Muscle of leg (tissue), 3 donors: ENCODE measurements at regions not wholly inside any gene's neighbourhood (a gene's known extent, or its start where the extent isn't known, plus 50 kb on each side); places are given as distances from the start of the nearest gene placed in this dataset.

Experiments
- DNase-seq: peaks from one replicate; pipeline ENCODE4 v3.0.0; 2013
- H3K27ac ChIP-seq: one replicate; pipeline ENCODE4 v1.5.1; 2013; ENCODE audit warnings: mild to moderate bottlenecking, low read length, control low read depth
- H3K27me3 ChIP-seq: one replicate; pipeline ENCODE4 v1.6.1; 2013; ENCODE audit warnings: low read length; ENCODE audit not compliant: control insufficient read depth, insufficient read depth
- H3K36me3 ChIP-seq: one replicate; pipeline ENCODE4 v1.6.1; 2013; ENCODE audit warnings: low read length; ENCODE audit not compliant: control insufficient read depth, insufficient read depth
- H3K4me1 ChIP-seq: one replicate; pipeline ENCODE4 v1.6.1; 2013; ENCODE audit warnings: low read length; ENCODE audit not compliant: control insufficient read depth, insufficient read depth
- H3K4me3 ChIP-seq: one replicate; pipeline ENCODE4 v1.5.1; 2013; ENCODE audit warnings: low read length, control low read depth
- H3K9me3 ChIP-seq: replicated peaks from 2 replicates; pipeline ENCODE4 v1.6.1; 2013; ENCODE audit warnings: low read depth, low read length; ENCODE audit not compliant: control insufficient read depth
- WGBS: methylation state at CpG from one replicate; pipeline ENCODE4 v1.1.5; 2013; ENCODE audit warnings: missing lambda C conversion rate; ENCODE audit not compliant: insufficient coverage; 5-methylcytosine and 5-hydroxymethylcytosine counted together

- Histone ChIP-seq H3K9me3 (no peaks in the 10 kb centered on the region), H3K4me1 (no peaks in the 10 kb centered on the region), H3K27me3 (no peaks in the 10 kb centered on the region), H3K4me3 (no peak overlapping the region), H3K36me3 (no peaks in the 10 kb centered on the region), H3K27ac (no peak overlapping the region)
- WGBS, result no CpG with 5 or more reads among the region's 3 CpGs
- DNase-seq, result no peak
Measured at GRCh38 chr9:25548847-25549246, 129.4 kb downstream of the TUSC1 start.

GRCh38 chr9:25543806-25544205 is 134.4 kb downstream of the TUSC1 start:
- no peaks in the 10 kb centered on the region for H3K9me3 ChIP-seq
- no peak overlapping the region for H3K27ac ChIP-seq
- H3K4me1 ChIP-seq, result no peaks in the 10 kb centered on the region
- no peak overlapping the region for H3K4me3 ChIP-seq
- no peaks in the 10 kb centered on the region for H3K36me3 ChIP-seq
- no peak for DNase-seq
- 95% methylated on average over 2 of the region's 7 CpGs for WGBS
- no peaks in the 10 kb centered on the region for H3K27me3 ChIP-seq

GRCh38 chr9:25542319-25542718 is 135.9 kb downstream of the TUSC1 start:
- Histone ChIP-seq H3K4me3 (no peak overlapping the region), H3K36me3 (no peaks in the 10 kb centered on the region), H3K9me3 (no peaks in the 10 kb centered on the region), H3K27me3 (no peaks in the 10 kb centered on the region), H3K27ac (no peak overlapping the region), H3K4me1 (no peaks in the 10 kb centered on the region)
- 100% methylated on average over 1 of the region's 8 CpGs for WGBS
- no peak for DNase-seq

- WGBS, result no CpG with 5 or more reads among the region's 2 CpGs
- Histone ChIP-seq H3K27ac (no peak overlapping the region), H3K36me3 (no peaks in the 10 kb centered on the region), H3K4me3 (no peak overlapping the region), H3K4me1 (no peaks in the 10 kb centered on the region), H3K27me3 (no peaks in the 10 kb centered on the region), H3K9me3 (no peaks in the 10 kb centered on the region)
- no peak for DNase-seq
Measured at GRCh38 chr9:25537808-25538207, 140.4 kb downstream of the TUSC1 start.

GRCh38 chr9:25519286-25519685 is 159.0 kb downstream of the TUSC1 start:
- H3K27me3 ChIP-seq, result no peaks in the 10 kb centered on the region
- no CpG with 5 or more reads among the region's 2 CpGs for WGBS
- H3K4me1 ChIP-seq, result no peaks in the 10 kb centered on the region
- no peak overlapping the region for H3K4me3 ChIP-seq
- no peaks in the 10 kb centered on the region for H3K9me3 ChIP-seq
- no peak overlapping the region for H3K27ac ChIP-seq
- H3K36me3 ChIP-seq, result no peaks in the 10 kb centered on the region
- no peak for DNase-seq

- Histone ChIP-seq H3K4me3 (no peak overlapping the region), H3K9me3 (no peaks in the 10 kb centered on the region), H3K36me3 (no peaks in the 10 kb centered on the region), H3K27me3 (no peaks in the 10 kb centered on the region), H3K27ac (no peak overlapping the region), H3K4me1 (no peaks in the 10 kb centered on the region)
- no CpG with 5 or more reads among the region's 2 CpGs for WGBS
- no peak for DNase-seq
Measured at GRCh38 chr9:25517701-25518100, 160.5 kb downstream of the TUSC1 start.

- Histone ChIP-seq H3K27me3 (no peaks in the 10 kb centered on the region), H3K27ac (no peak overlapping the region), H3K36me3 (no peaks in the 10 kb centered on the region), H3K4me1 (no peaks in the 10 kb centered on the region), H3K9me3 (no peaks in the 10 kb centered on the region), H3K4me3 (no peak overlapping the region)
- WGBS, result no CpG with 5 or more reads among the region's 3 CpGs
- no peak for DNase-seq
Measured at GRCh38 chr9:25513509-25514033, 164.7 kb downstream of the TUSC1 start.

GRCh38 chr9:25505644-25506043 is 172.6 kb downstream of the TUSC1 start:
- no peak for DNase-seq
- Histone ChIP-seq H3K9me3 (peaks cover 15% of the 10 kb centered on the region), H3K4me1 (no peaks in the 10 kb centered on the region), H3K27ac (no peak overlapping the region), H3K27me3 (no peaks in the 10 kb centered on the region), H3K36me3 (no peaks in the 10 kb centered on the region), H3K4me3 (no peak overlapping the region)
- WGBS, result no CpG with 5 or more reads among the region's 1 CpG

- DNase-seq, result no peak
- WGBS, result no CpG with 5 or more reads among the region's 1 CpG
- Histone ChIP-seq H3K9me3 (no peaks in the 10 kb centered on the region), H3K4me1 (no peaks in the 10 kb centered on the region), H3K27me3 (no peaks in the 10 kb centered on the region), H3K4me3 (no peak overlapping the region), H3K36me3 (no peaks in the 10 kb centered on the region), H3K27ac (no peak overlapping the region)
Measured at GRCh38 chr9:25481372-25481771, 196.9 kb downstream of the TUSC1 start.

- Histone ChIP-seq H3K4me1 (no peaks in the 10 kb centered on the region), H3K27ac (no peak overlapping the region), H3K27me3 (no peaks in the 10 kb centered on the region), H3K4me3 (no peak overlapping the region), H3K9me3 (no peaks in the 10 kb centered on the region), H3K36me3 (no peaks in the 10 kb centered on the region)
- no peak for DNase-seq
Measured at GRCh38 chr9:25480696-25481095, 197.5 kb downstream of the TUSC1 start.

GRCh38 chr9:25472681-25473080 is 205.6 kb downstream of the TUSC1 start:
- no peak for DNase-seq
- Histone ChIP-seq H3K36me3 (no peaks in the 10 kb centered on the region), H3K4me1 (no peaks in the 10 kb centered on the region), H3K27me3 (no peaks in the 10 kb centered on the region), H3K27ac (no peak overlapping the region), H3K4me3 (no peak overlapping the region), H3K9me3 (peaks cover 17% of the 10 kb centered on the region)
- 83% methylated on average over 1 of the region's 2 CpGs for WGBS
